ENCODE measurements at regions not wholly inside any gene's neighbourhood (a gene's known extent, or its start where the extent isn't known, plus 50 kb on each side); places are given as distances from the start of the nearest gene placed in this dataset.
"Not testable (repeated sequence)": the region's sequence is repeated elsewhere in the genome, so short reads cannot be mapped to it uniquely, and the experiment has no call there.

GRCh38 chr4:186844059-186844681, 120.5 kb upstream of the FAT1 start:
- DNase-seq (ENCODE audit: low read depth, low spot score), result no peak
- H3K27ac ChIP-seq, result peak overlapping the region; percentile 74

GRCh38 chr4:186845137-186845842, 121.6 kb upstream of the FAT1 start:
- H3K27ac ChIP-seq, result peak overlapping the region; percentile 74
- DNase-seq (ENCODE audit: low read depth, low spot score), result peak; percentile 59

GRCh38 chr4:186846426-186846825, 122.8 kb upstream of the FAT1 start:
- no peak overlapping the region for H3K27ac ChIP-seq
- DNase-seq (ENCODE audit: low read depth, low spot score), result no peak

- H3K27ac ChIP-seq; DNase-seq (ENCODE audit: low read depth, low spot score): not testable (repeated sequence)
These were observed 123.9 kb upstream of the FAT1 start for GRCh38 chr4:186847429-186848131.

GRCh38 chr4:186848437-186848836, 124.8 kb upstream of the FAT1 start:
- H3K27ac ChIP-seq, result no peak overlapping the region
- no peak for DNase-seq (ENCODE audit: low read depth, low spot score)

DNA sequence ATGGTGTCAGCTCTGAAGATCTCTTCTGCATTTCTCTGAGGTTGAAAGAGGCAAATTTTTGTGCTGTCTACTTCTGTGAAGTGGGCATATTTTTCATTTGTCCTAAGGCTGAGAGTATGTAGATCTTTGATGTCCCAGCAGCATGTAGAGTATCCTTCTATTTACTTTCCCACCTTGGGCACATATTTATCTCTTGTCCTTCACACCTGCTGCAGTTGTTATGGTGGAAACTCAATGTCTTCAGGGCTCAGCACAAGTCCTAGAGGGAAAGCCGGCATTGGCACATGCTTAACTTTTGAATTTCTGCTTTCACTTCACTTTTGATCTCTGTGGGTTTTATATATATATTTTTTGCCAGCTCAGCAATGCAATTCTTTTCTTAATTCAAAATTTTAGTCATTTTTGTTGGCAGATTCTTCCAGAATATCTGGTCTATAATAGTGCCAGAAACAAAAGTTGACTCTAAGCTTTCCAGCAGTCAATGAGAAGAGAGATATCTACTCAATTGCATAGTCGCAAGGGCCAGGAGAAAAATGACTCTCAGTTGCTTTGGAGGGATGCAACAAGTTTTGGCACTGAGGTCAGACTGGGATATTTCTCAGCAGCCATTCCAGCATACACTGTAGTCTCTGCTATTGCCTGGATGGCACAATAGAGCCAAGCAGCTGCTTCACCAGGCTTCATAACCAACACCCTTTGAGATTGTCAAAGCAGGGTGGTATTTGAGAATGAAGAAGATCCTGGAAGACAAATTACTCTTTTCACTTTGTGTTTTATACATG, 127.8 kb upstream of the FAT1 start:
- no peak for DNase-seq (ENCODE audit: low read depth, low spot score)
- peak overlapping the region; percentile 46 for H3K27ac ChIP-seq

- peak overlapping the region; percentile 46 for H3K27ac ChIP-seq
- DNase-seq (ENCODE audit: low read depth, low spot score), result no peak
These were observed 128.4 kb upstream of the FAT1 start for GRCh38 chr4:186852073-186852420.

DNA sequence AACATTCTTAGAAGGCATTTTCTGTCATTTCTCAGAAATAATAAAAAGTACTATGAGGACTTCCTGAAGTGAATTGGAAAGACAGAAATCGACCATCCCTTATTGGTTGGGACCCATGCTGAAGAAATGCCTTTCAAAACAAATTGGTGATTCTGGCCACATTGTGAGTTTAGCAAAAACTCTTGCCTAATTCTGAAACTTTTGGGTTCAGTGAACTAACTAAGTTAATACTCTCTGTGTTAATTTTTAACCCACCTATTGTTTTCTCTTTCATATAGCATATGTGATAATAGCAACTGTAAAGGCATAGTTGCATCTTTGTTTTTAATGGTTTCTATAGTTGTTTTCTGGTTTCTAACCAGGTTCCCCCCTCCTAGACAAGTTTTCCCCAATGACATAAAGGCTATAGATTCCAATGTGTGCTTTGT, 129.3 kb upstream of the FAT1 start:
- H3K27ac ChIP-seq, result no peak overlapping the region
- DNase-seq (ENCODE audit: low read depth, low spot score), result no peak

DNA sequence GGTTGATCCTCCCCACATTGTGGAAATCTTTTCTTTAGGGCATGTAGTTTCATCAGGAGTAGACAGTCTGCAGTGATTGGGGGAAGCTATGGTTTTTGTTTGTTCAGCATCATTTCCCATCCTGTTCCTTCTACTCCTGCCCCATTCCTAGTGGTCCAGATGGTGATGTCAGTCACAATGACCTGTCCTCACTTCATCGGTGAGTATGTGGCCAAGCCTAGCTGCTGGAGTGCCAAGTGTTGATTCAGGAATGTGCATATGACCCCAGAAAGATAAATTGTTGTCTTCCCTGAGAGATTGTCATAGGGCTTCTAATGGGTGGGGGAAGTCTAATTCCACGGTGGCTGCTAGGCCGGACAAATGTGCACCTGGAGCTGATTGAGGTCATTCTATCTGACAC, 130.6 kb upstream of the FAT1 start:
- no peak for DNase-seq (ENCODE audit: low read depth, low spot score)
- H3K27ac ChIP-seq, result no peak overlapping the region

DNA sequence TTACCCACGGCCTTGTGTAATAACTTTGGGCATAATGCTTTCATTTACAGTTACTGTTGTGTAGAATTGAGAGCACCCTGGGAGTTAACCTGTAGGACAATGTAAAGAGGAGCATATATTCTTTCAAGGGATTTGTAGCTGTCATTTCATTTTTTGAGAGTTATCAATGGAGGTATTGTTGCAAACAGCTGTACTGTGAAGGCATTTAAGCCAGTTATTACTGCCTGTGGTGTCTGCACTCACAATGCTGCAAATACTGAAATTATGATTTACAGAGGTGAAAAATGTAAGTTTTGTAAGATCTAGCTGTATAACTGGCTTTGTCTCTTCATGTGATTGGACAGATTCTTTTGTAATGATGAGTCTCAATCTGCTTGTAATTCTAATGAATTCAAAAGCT, 131.5 kb upstream of the FAT1 start:
- no peak overlapping the region for H3K27ac ChIP-seq
- DNase-seq (ENCODE audit: low read depth, low spot score), result no peak

DNA sequence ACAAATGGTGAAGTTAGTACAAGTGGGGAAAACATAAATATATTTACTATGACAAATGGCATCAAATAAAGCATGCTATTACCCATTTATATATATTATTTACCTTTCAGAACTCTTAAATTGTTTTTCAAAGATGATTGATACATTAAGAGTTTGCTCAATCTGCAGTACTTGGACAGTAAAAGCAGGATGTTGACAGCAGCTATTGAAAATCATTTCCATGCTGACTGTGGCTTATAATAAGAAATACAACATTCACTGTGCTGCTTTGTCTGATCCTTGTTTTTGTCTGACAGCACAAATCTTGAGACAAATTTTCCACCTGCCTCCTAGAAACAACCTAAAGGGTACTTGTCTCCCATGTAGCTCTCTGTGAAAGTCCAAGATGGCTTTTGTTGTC, 134.1 kb upstream of the FAT1 start:
- no peak for DNase-seq (ENCODE audit: low read depth, low spot score)
- H3K27ac ChIP-seq, result no peak overlapping the region

DNA sequence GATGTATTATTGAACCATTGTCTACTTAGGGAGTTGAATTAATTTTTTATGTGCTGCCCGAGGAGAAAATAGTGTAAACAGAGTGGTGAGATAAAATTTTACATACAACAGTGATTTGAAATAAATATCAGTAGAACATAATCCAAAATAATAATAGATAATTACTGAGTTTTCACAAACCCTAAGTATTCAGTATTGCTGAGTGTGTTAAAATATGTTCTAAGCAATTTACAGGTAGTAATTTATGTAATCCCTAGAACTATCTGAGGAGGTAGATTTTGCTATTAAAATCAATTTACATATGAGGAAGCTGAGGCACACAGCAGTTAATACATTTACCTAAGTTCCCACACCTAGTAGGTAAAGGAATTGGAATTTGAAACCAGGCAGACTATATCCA, 134.7 kb upstream of the FAT1 start:
- DNase-seq (ENCODE audit: low read depth, low spot score), result no peak
- H3K27ac ChIP-seq, result no peak overlapping the region

- no peak for DNase-seq (ENCODE audit: low read depth, low spot score)
- H3K27ac ChIP-seq, result no peak overlapping the region
These were observed 135.8 kb upstream of the FAT1 start for GRCh38 chr4:186859420-186859819.

DNA sequence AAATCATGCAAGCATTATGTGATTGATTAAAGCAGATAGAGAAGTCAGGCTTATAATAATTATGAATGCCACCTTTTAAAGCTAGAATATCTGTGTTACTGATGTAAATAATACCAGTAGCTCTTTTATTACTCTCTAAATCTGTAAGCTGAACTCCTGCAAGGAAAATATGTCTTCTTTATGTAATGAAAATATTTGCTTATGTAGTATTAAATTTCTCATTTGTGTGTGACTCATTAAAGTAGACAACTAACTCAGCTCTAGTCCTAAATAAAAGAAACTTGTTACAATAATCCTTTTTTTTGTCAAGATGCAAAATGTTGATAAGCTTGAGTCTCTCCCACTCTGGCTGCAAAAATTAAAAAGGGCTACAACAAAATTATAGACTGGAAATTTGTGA, 137.7 kb upstream of the FAT1 start:
- no peak overlapping the region for H3K27ac ChIP-seq
- no peak for DNase-seq (ENCODE audit: low read depth, low spot score)

- H3K27ac ChIP-seq, result no peak overlapping the region
- DNase-seq (ENCODE audit: low read depth, low spot score), result no peak
These were observed 148.2 kb upstream of the FAT1 start for GRCh38 chr4:186871856-186872255.

DNA sequence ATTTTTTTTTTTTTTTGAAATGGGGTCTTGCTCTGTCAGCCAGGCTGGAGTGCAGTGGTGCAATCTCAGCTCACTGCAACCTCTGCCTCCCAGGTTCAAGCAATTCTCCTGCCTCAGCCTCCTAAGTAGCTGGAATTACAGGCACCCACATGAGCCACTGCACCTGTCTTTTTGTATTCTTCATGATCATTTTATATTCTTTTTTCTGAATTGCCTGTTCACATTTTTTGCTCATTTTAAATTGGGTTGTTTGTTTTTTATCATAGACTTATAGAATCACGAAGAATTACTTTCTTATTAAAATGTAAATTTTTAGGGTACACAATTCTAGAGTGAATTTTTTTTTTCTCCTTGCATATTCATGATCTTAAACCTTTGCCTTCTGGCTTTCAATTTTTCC, 149.4 kb upstream of the FAT1 start:
- not testable (repeated sequence) for DNase-seq (ENCODE audit: low read depth, low spot score); H3K27ac ChIP-seq

DNA sequence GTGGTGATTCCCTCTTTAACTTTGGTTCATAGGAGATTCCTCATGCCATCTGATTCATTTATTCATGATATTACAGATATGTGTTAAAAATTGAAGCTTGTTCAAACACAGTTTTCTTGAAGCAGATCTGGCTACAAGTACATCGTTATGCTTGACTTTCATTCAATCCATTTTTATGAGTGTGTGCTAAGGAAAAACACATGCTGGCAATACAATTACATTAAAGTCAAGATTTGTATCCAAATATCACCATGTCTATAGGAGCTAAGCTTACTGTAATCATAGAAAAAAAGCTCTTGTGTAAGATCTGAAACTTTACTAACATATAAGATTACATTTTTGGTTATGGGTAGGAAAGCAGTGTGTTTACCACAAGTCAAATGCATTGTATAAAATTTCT, 151.8 kb upstream of the FAT1 start:
- H3K27ac ChIP-seq, result no peak overlapping the region
- no peak for DNase-seq (ENCODE audit: low read depth, low spot score)

DNA sequence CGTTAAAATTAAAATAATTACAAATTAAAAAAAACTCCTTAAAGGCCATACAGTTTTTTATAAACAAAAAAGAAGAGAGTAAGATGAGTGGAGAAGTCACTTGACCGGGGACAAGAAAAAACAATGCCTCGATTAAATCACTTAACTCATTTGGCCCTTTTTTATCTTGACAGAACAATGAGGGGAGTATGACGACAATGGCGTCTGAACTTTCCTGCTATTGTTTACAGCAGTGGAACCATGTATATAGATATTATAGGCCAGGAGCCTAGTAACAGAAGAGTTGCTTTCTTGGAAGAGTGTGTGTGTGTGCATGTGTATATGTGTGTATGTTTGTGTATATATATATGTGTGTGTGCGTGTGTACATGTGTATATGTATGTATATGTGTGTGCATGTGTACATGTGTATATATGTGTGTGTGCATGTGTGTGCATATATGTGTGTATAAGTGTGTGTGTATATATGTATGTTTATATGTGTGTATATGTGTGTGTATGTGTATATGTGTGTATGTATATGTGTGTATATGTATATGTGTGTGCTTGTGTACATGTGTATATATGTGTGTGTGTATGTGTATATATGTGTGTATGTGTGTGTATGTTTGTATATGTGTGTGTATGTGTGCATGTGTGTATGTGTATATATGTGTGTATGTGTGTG, 153.4 kb upstream of the FAT1 start:
- DNase-seq (ENCODE audit: low read depth, low spot score), result no peak
- no peak overlapping the region for H3K27ac ChIP-seq

- no peak overlapping the region for H3K27ac ChIP-seq
- no peak for DNase-seq (ENCODE audit: low read depth, low spot score)
These were observed 154.6 kb upstream of the FAT1 start for GRCh38 chr4:186878203-186878776.
